ENCODE measurements at regions not wholly inside any gene's neighbourhood (a gene's known extent, or its start where the extent isn't known, plus 50 kb on each side); places are given as distances from the start of the nearest gene placed in this dataset.

GRCh38 chr3:94539937-94540336 is 477.1 kb downstream of the NSUN3 start:
- TF ChIP-seq CTCF (tag by site-specific recombination; IDR thresholded peaks at IDR 0.05) (no peak), ZNF274 (IDR thresholded peaks at IDR 0.05; ENCODE audit: low read length) (no peak), ZNF274 (tag by site-specific recombination; IDR thresholded peaks at IDR 0.05; ENCODE audit: borderline replicate concordance) (no peak), ZNF175 (tag by site-specific recombination; IDR thresholded peaks at IDR 0.05) (no peak), ZBTB20 (tag by site-specific recombination; IDR thresholded peaks at IDR 0.05) (no peak), ZFP41 (tag by site-specific recombination; IDR thresholded peaks at IDR 0.05; ENCODE audit: borderline replicate concordance) (no peak), ZNF146 (tag by site-specific recombination; IDR thresholded peaks at IDR 0.05) (no peak), ZNF561 (tag by site-specific recombination; IDR thresholded peaks at IDR 0.05; ENCODE audit: borderline replicate concordance) (no peak), ZNF248 (tag by site-specific recombination; IDR thresholded peaks at IDR 0.05) (no peak), ZNF624 (tag by site-specific recombination; IDR thresholded peaks at IDR 0.05) (no peak), ZNF362 (tag by site-specific recombination; IDR thresholded peaks at IDR 0.05) (no peak)

Data from HEK293 (cell line).